ENCODE measurements at regions not wholly inside any gene's neighbourhood (a gene's known extent, or its start where the extent isn't known, plus 50 kb on each side); places are given as distances from the start of the nearest gene placed in this dataset.
A peak's percentile ranks its signal among the peaks of the same experiment; 100 is the strongest.

- H3K4me3 ChIP-seq (ENCODE audit: low read depth, low read length): no peak overlapping the region
- no peak for DNase-seq (ENCODE audit: low read depth)
Measured at GRCh38 chr4:137347371-137347770, 184.9 kb downstream of the PCDH18 start.

- no peak for DNase-seq (ENCODE audit: low read depth)
- no peak overlapping the region for H3K4me3 ChIP-seq (ENCODE audit: low read depth, low read length)
Measured at GRCh38 chr4:137345597-137345996, 186.7 kb downstream of the PCDH18 start.

GRCh38 chr4:137343221-137343620 lies 189.1 kb downstream of the PCDH18 start:
- peak; percentile 4 for DNase-seq (ENCODE audit: low read depth)
- H3K4me3 ChIP-seq (ENCODE audit: low read depth, low read length): no peak overlapping the region

DNA sequence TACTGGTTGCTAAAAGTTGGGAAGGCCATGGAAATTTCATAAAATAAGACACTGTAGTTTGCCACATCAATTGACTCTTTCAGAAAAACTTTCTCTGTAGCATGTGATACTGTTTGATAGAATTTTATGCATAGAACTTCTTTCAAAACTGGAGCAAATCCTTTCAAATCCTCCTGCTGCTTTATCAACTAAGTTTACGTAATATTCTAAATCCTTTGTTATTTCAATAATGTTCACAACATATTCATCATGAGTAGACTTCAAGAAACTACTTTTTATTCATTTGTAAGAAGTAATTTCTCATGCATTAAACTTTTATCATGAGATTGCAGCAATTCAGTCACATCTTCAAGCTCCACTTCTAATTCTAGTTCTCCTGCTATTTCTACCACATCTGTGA lies 199.3 kb downstream of the PCDH18 start:
- no peak overlapping the region for H3K4me3 ChIP-seq (ENCODE audit: low read depth, low read length)
- DNase-seq (ENCODE audit: low read depth): no peak

- DNase-seq (ENCODE audit: low read depth): peak; percentile 28
Measured at GRCh38 chr4:137312257-137312656, 220.0 kb downstream of the PCDH18 start.

DNA sequence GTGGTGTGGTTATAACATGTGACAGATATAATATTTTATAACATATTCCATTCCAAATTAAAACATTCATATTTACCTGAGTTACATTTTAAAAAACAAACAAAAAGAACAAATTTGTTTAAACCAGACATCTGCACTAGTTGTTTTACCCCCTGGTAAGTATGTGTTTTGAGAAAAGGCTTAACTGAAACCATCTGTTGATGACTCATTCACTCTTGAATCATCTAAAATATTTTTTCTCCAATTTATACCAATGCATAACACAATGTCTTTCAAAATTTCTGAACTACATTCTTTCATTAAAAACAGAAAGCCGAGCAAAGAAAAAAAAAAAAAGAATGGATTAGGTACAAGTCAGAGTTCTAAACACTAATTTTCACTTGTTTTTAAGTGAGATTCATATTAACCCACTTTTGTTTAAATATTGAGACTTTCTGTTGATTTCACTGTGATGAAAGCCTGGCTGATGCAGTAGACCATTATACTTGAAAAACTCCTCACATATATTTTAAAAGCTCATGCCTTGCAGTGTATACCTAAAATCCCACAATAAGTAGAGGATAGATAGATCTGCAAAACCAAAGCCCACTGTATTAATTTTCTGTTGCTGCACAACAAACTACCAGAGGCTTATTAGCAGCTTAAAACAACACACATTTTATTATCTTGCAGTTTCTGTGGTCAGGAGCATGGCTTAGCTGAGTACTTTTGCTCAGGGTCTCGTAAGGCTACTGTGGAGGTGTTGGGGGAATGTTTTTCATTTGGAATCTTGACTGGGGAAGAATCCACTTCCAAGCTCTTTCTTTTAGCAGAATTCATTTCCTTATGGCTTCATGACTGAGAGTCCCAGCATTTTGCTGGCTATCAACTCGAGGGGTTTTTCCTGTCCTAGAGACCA lies 221.5 kb downstream of the PCDH18 start:
- DNase-seq (ENCODE audit: low read depth): peak; percentile 69
- H3K4me3 ChIP-seq (ENCODE audit: low read depth, low read length): no peak overlapping the region

More at GRCh38 chr4:137312257-137312656, 220.0 kb downstream of the PCDH18 start:
- no peak overlapping the region for H3K4me3 ChIP-seq (ENCODE audit: low read depth, low read length)

- peak; percentile 14 for DNase-seq (ENCODE audit: low read depth)
- H3K4me3 ChIP-seq (ENCODE audit: low read depth, low read length): no peak overlapping the region
Measured at GRCh38 chr4:137310166-137310565, 222.1 kb downstream of the PCDH18 start.

GRCh38 chr4:137309424-137309823 lies 222.9 kb downstream of the PCDH18 start:
- DNase-seq (ENCODE audit: low read depth): no peak
- H3K4me3 ChIP-seq (ENCODE audit: low read depth, low read length): no peak overlapping the region

DNA sequence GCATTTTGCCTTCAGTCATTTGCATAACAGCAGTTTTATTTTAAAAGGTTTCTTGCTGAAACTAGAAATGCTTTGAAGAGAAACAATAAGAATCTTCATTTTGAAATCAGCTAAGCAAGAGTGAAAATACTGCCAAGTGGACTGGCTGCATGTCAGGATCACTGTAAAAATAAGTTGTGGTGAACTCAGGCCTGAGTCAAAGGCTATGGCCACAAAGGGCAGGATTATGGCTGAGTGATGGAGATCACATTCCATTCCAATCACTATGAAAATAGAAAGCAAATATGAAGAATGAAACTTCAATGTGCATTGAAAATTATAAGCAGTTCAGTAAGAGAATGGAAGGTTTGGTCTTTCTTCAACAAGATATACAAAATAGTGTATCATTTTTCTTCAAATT lies 224.5 kb downstream of the PCDH18 start:
- DNase-seq (ENCODE audit: low read depth): peak; percentile 59
- H3K4me3 ChIP-seq (ENCODE audit: low read depth, low read length): no peak overlapping the region

- DNase-seq (ENCODE audit: low read depth): peak; percentile 25
- H3K4me3 ChIP-seq (ENCODE audit: low read depth, low read length): no peak overlapping the region
Measured at GRCh38 chr4:137300776-137301175, 231.5 kb downstream of the PCDH18 start.

DNA sequence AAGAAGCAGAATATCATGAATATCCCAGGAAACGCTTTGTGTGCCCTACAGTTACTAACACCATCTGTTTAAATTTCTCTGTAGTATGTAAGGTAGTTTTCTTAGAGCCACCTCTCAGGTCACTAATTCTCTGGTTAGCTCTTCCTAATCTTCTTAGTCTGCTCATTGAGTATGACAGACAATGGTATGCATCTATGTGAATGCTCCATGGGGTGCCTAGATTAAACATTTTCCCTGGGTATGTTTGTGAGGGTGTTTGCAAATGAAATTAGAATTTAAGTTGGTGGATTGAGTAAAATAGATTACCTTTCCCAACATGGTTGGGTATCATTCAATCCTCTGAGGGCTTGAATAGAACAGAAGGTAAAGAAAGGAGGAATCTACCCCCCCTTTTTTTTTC lies 233.0 kb downstream of the PCDH18 start:
- DNase-seq (ENCODE audit: low read depth): no peak

DNA sequence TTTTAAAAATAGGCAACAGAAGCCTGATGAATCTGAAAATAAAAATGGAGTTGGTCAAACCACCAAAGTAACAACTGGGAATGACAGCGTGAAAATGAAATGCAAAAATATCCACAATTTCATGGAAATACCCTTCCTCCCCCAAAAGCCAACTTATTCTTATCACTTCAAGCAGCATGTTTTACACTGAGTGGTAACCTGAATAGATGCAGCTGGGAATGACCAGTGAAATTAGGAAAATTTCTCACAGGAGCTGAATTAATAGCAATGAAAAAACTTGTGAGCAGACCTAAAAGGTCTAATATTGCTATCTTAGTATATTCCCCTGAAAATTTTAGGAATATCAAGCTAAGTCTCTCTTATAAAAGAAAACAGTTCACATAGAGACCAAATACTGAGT lies 239.0 kb downstream of the PCDH18 start:
- no peak for DNase-seq (ENCODE audit: low read depth)
- H3K4me3 ChIP-seq (ENCODE audit: low read depth, low read length): no peak overlapping the region

More for the DNA sequence above, 233.0 kb downstream of the PCDH18 start:
- no peak overlapping the region for H3K4me3 ChIP-seq (ENCODE audit: low read depth, low read length)

- no peak overlapping the region for H3K4me3 ChIP-seq (ENCODE audit: low read depth, low read length)
- DNase-seq (ENCODE audit: low read depth): peak; percentile 12
Measured at GRCh38 chr4:137283737-137284136, 248.6 kb downstream of the PCDH18 start.

DNA sequence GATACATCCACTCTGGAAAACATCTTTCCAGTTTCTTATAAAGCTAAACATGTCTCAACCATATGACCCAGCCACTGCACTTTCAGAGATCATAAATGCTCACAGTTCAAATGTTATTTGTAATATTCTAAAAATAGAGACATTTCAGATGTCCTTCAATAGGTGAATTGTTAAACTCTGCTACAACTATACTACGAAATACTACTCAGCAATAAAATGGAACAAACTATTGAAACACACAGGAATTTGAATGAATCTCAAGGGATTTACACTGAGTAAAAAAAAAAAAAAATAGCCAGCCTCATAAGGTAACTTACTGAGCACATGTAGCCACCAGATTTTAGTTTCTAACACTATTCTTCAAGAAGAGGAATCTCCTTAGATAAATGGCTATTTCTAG lies 253.9 kb downstream of the PCDH18 start:
- no peak overlapping the region for H3K4me3 ChIP-seq (ENCODE audit: low read depth, low read length)
- DNase-seq (ENCODE audit: low read depth): peak; percentile 28

DNA sequence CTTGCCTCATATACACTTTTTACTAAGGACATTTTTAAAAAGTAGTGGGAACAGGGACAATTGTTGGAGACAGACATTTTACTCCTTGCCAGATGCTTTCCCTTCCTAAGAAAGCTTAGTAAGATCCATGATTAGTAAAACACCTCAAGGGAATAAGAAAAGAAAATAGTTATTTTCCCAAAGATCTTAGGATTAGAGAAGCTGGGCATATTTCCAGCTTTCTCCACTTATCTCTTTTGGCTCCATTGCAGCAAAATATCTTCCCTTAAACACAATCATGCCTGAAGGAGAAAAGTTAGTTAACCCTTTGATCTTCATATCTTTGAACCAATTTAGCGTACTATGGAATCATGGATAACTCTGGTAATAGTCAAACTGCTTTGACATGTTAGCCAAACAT lies 257.9 kb downstream of the PCDH18 start:
- DNase-seq (ENCODE audit: low read depth): peak; percentile 30

DNA sequence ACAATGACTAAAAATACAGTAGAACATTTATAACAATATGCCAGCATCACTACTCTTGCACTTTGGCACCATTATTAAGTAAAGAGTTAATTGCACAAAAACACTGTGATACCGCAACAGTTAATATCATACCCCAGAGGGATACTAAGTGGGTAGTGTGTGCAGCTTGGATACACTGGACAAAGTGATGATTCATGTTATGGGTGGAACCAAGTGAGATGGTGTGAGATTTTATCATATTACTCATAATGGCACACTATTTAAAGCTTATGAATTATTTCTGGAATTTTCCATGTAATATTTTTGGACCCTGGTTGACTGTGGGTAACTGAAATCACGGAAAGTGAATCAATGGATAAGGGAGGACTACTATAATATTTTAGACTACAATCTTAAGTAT lies 265.3 kb downstream of the PCDH18 start:
- DNase-seq (ENCODE audit: low read depth): peak; percentile 13
- no peak overlapping the region for H3K4me3 ChIP-seq (ENCODE audit: low read depth, low read length)

More for the DNA sequence above, 257.9 kb downstream of the PCDH18 start:
- H3K4me3 ChIP-seq (ENCODE audit: low read depth, low read length): no peak overlapping the region

GRCh38 chr4:137266511-137266910 lies 265.8 kb downstream of the PCDH18 start:
- no peak overlapping the region for H3K4me3 ChIP-seq (ENCODE audit: low read depth, low read length)
- DNase-seq (ENCODE audit: low read depth): no peak

DNA sequence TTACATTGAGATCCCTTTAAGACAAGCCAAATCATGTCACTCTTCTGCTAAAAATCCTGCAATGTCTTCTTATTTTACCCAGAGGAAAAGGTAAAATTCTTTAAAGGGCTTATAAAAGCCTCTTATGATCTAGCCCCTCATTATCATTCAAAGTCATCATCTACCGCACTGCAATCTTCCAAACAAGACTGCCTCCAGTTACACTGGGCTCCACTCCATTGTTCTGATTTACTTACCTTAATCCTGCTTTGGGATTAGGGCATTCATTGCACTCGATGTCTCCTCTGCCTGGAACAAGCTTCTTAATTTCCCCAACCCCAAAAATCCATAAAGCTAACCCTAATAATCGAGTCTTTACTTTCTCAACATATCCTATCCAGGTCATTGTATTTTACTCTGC lies 269.1 kb downstream of the PCDH18 start:
- DNase-seq (ENCODE audit: low read depth): no peak
- no peak overlapping the region for H3K4me3 ChIP-seq (ENCODE audit: low read depth, low read length)

DNA sequence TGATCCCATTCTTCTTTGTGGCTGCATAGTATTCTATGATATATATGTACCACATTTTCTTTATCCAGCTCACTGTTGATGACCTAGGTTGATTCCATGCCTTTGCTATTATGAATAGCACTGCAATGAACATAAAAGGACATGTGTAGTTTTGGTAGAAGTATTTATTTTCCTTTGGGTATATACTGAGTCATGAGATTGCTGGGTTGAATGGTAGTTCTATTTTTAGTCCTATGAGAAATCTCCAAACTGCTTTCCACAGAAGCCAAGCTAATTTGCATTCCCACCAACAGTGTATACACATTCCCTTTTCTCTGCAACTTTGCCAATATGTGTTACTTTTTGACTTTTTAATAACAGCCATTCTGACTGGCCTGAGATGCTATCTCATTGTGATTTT lies 278.3 kb downstream of the PCDH18 start:
- DNase-seq (ENCODE audit: low read depth): peak; percentile 52
- H3K4me3 ChIP-seq (ENCODE audit: low read depth, low read length): no peak overlapping the region

DNA sequence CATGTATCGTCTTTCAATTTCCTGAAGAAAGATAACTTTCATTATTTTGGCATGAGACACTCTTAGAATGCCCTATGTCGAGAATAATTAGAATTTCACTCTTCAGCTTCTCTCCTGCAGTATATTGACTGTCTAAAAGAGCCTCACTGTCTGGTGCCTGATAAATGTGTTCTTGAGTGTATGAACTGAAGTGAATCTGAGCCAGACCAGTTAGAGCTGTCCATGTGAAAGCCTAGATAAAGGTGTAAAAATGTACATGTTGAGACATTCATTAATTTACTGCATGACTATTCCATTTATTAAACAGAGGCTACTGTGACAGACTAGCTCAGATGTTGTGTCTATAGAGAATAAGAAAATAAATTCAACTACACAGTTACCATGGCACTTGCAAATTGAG lies 283.2 kb downstream of the PCDH18 start:
- no peak for DNase-seq (ENCODE audit: low read depth)
- H3K4me3 ChIP-seq (ENCODE audit: low read depth, low read length): no peak overlapping the region

DNA sequence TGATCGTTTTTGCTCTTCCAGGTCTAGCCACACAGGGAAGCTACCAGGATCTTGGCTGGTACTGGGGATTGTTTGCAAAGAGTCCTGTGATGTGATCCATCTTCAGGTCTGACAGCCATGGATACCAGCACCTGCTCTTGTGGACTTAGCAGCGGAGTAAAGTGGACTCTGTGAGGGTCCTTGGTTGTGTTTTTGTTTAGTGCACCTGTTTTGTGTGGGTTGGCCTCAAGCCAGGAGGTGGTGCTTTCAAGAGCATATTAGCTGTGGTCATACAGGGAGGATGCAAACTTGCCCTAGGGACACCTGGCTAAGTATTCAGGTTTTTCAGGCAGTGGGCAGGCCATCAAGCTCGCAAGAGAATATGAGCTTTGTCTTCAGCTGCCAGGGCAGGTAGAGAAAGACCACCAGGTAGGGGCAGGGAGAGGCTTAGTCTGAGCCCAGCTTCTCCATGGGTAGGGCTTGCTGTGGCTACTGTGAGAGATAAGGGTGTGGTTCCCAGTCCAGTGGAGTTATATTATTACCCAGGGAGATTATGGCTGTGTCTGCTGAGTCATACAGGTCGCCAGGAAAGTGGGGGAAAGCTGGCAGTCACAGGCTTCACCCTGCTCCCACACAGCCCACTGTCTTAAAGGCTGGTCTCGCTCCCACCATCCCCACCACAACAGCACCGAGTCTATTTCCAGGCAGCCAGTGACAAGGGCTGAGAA lies 293.7 kb downstream of the PCDH18 start:
- no peak overlapping the region for H3K4me3 ChIP-seq (ENCODE audit: low read depth, low read length)
- DNase-seq (ENCODE audit: low read depth): no peak
